HL-60 (cell line): ENCODE measurements at regions not wholly inside any gene's neighbourhood (a gene's known extent, or its start where the extent isn't known, plus 50 kb on each side); places are given as distances from the start of the nearest gene placed in this dataset.

ENCODE experiments used
- DNase-seq, 2 experiments: peaks; one replicate each; pipeline ENCODE4 v3.0.0-alpha.2; 2010 to 2020; ENCODE audit warnings: low read depth in 1 of 2, low spot score in 1 of 2
- H3K27ac ChIP-seq: fragments of 250-450 bp; sonication (Bioruptor Pico); replicated peaks from 2 replicates; pipeline ENCODE4 v1.5.1; 2020; ENCODE audit warnings: mild to moderate bottlenecking, moderate library complexity
- H3K27me3 ChIP-seq: fragments of 250-450 bp; sonication (Bioruptor Pico); 2 replicates; pipeline ENCODE4 v1.5.1; 2021; ENCODE audit warnings: mild to moderate bottlenecking, moderate library complexity; ENCODE audit not compliant: insufficient read depth, poor library complexity, severe bottlenecking
- H3K4me3 ChIP-seq: replicated peaks from 2 replicates; pipeline ENCODE4 v1.5.1; 2011; ENCODE audit warnings: mild to moderate bottlenecking, control low read depth, low read length; ENCODE audit not compliant: insufficient read depth
- CTCF ChIP-seq: IDR thresholded peaks from one replicate; pipeline ENCODE4 v1.5.1; 2011; ENCODE audit warnings: low read length, control low read depth, inconsistent platforms; ENCODE audit not compliant: insufficient read depth
- GABPA ChIP-seq: IDR thresholded peaks from 2 replicates; pipeline ENCODE4 v1.6.1; 2012; ENCODE audit warnings: low read depth
- POLR2AphosphoS5 ChIP-seq: IDR thresholded peaks from 2 replicates; pipeline ENCODE4 v1.6.1; 2012; ENCODE audit warnings: low read depth
- SPI1 ChIP-seq: IDR thresholded peaks from 2 replicates; pipeline ENCODE4 v1.6.1; 2012; ENCODE audit warnings: low read depth, mild to moderate bottlenecking, borderline replicate concordance
- TF ChIP-seq, protein P1 (sequence below): IDR thresholded peaks from 2 replicates; pipeline ENCODE4 v1.6.1; 2012; ENCODE audit warnings: low read depth; ENCODE audit not compliant: insufficient replicate concordance

GRCh38 chr12:70052476-70052875 is 190.8 kb upstream of the CNOT2 start:
- no peaks in the 10 kb centered on the region for H3K27me3 ChIP-seq
- TF ChIP-seq, protein P1, sequence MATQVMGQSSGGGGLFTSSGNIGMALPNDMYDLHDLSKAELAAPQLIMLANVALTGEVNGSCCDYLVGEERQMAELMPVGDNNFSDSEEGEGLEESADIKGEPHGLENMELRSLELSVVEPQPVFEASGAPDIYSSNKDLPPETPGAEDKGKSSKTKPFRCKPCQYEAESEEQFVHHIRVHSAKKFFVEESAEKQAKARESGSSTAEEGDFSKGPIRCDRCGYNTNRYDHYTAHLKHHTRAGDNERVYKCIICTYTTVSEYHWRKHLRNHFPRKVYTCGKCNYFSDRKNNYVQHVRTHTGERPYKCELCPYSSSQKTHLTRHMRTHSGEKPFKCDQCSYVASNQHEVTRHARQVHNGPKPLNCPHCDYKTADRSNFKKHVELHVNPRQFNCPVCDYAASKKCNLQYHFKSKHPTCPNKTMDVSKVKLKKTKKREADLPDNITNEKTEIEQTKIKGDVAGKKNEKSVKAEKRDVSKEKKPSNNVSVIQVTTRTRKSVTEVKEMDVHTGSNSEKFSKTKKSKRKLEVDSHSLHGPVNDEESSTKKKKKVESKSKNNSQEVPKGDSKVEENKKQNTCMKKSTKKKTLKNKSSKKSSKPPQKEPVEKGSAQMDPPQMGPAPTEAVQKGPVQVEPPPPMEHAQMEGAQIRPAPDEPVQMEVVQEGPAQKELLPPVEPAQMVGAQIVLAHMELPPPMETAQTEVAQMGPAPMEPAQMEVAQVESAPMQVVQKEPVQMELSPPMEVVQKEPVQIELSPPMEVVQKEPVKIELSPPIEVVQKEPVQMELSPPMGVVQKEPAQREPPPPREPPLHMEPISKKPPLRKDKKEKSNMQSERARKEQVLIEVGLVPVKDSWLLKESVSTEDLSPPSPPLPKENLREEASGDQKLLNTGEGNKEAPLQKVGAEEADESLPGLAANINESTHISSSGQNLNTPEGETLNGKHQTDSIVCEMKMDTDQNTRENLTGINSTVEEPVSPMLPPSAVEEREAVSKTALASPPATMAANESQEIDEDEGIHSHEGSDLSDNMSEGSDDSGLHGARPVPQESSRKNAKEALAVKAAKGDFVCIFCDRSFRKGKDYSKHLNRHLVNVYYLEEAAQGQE = no peak
- TF ChIP-seq POLR2AphosphoS5 = no peak
- TF ChIP-seq GABPA = no peak
- no peak for TF ChIP-seq SPI1
- no peak for TF ChIP-seq CTCF
- no peak overlapping the region for H3K27ac ChIP-seq
- no peak for DNase-seq
- no peak overlapping the region for H3K4me3 ChIP-seq

DNA sequence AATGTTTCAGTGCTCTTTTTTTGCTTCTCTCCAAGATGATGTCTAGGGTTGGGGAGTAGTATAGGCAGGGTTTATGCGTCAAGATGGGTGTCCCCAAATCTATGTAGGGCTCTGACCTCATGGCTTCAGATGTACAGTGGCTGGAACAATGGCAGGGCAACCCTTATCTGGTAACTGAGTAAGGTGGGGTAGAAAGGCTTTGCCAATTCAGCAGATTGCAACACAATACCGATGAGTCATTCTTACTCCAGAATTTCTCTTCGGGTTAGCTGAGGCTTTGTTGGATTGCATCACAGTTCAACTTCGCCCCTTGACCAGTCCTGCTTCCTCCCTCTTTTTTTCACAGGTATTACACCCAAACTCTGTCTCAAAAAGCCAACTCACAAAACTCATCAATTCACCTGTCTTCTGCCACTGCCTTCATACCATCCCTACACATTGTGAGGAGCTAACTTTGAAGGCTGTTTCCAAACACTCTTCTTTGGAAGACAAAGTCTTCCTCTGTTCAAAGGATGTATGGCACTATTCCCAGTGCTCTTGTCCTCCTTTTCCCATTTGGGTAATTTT is 190.2 kb upstream of the CNOT2 start:
- no peak overlapping the region for H3K27ac ChIP-seq
- DNase-seq = peak; percentile 68 to 79
- TF ChIP-seq, protein P1 = no peak
- TF ChIP-seq CTCF (no peak), SPI1 (no peak), GABPA (no peak), POLR2AphosphoS5 (no peak)
- no peaks in the 10 kb centered on the region for H3K27me3 ChIP-seq
- H3K4me3 ChIP-seq = no peak overlapping the region

- no peaks in the 10 kb centered on the region for H3K27me3 ChIP-seq
Observed at GRCh38 chr12:70059373-70059772, 183.9 kb upstream of the CNOT2 start.

More at GRCh38 chr12:70059373-70059772, 183.9 kb upstream of the CNOT2 start:
- TF ChIP-seq SPI1 (no peak), POLR2AphosphoS5 (no peak), CTCF (no peak), GABPA (no peak)
- TF ChIP-seq, protein P1 = no peak
- H3K4me3 ChIP-seq = no peak overlapping the region
- no peak for DNase-seq
- no peak overlapping the region for H3K27ac ChIP-seq
